Heart left ventricle (tissue), 16 donors: ENCODE measurements at regions not wholly inside any gene's neighbourhood (a gene's known extent, or its start where the extent isn't known, plus 50 kb on each side); places are given as distances from the start of the nearest gene placed in this dataset.
A peak's percentile ranks its signal among the peaks of the same experiment; 100 is the strongest.
"Not testable (repeated sequence)": the region's sequence is repeated elsewhere in the genome, so short reads cannot be mapped to it uniquely, and the experiment has no call there.

Source experiments
- ATAC-seq, 4 donors: fragments of 200-7000 bp; cut with Tn5 transposase; one replicate each; pipeline ENCODE4 v1.9.1; 2020 to 2022; ENCODE audit warnings: moderate library complexity in 4 of 4, mild to moderate bottlenecking in 3 of 4, moderate number of reproducible peaks in 1 of 4
- DNase-seq, 5 donors: peaks; one replicate each; pipeline ENCODE4 v3.0.0-alpha.2; 2020
- H3K27ac ChIP-seq, 12 donors: fragments of 200-600 bp; sonication (generic) in 4 of 12; one replicate each; pipeline versions ENCODE4 v1.5.0 to v1.8.0; 2016 to 2022; ENCODE audit warnings: mild to moderate bottlenecking in 2 of 12
- H3K27me3 ChIP-seq, 9 donors: fragments of 200-600 bp; sonication (generic) in 2 of 9; one replicate each; pipeline versions ENCODE4 v1.5.1 to v1.8.0; 2016 to 2022; ENCODE audit warnings: mild to moderate bottlenecking in 3 of 9
- H3K36me3 ChIP-seq, 9 donors: fragments of 200-600 bp; sonication (generic) in 2 of 9; one replicate each; pipeline versions ENCODE4 v1.5.0 to v1.8.0; 2018 to 2022; ENCODE audit warnings: mild to moderate bottlenecking in 2 of 9
- H3K4me1 ChIP-seq, 12 donors: fragments of 200-600 bp; sonication (generic) in 4 of 12; one replicate each; pipeline versions ENCODE4 v1.5.0 to v1.8.0; 2016 to 2022; ENCODE audit warnings: mild to moderate bottlenecking in 3 of 12
- H3K4me3 ChIP-seq, 12 donors: fragments of 200-600 bp; sonication (generic) in 4 of 12; one replicate each; pipeline versions ENCODE4 v1.5.0 to v1.8.0; 2017 to 2022; ENCODE audit warnings: mild to moderate bottlenecking in 9 of 12, moderate library complexity in 4 of 12
- H3K9me3 ChIP-seq, 12 donors: fragments of 200-600 bp; sonication (generic) in 4 of 12; one replicate each; pipeline versions ENCODE4 v1.5.0 to v1.8.0; 2016 to 2022; ENCODE audit warnings: mild to moderate bottlenecking in 1 of 12
- CTCF ChIP-seq, 12 donors: fragments of 200-600 bp; sonication (generic) in 4 of 12; IDR thresholded peaks; one replicate each; pipeline versions ENCODE4 v1.5.0 to v1.8.0; 2018 to 2022; ENCODE audit warnings: antibody characterized with exemption in 12 of 12, mild to moderate bottlenecking in 5 of 12
- POLR2A ChIP-seq, 2 donors: fragments of 450-650 bp; IDR thresholded peaks; one replicate each; pipeline ENCODE4 v1.6.1; 2017; ENCODE audit warnings: antibody characterized with exemption in 2 of 2, mild to moderate bottlenecking in 2 of 2, moderate library complexity in 2 of 2
- WGBS, 4 donors: extraction: QIAGEN DNeasy Blood & Tissue Kit in 2 of 4; methylation state at CpG; one replicate each; pipeline versions ENCODE4 v1.1.5 to v1.1.7; 2013 to 2018; 5-methylcytosine and 5-hydroxymethylcytosine counted together
- intact Hi-C, 10 donors: fragments of 100-400 bp; cut with DNase I; formaldehyde crosslinking; loops; one replicate each; pipeline versions ENCODE4 v1.11.1 to v1.14.2; 2022
- donor health status: ischemic (EF 13 %, LVEDD 7.1; RV severe dilation, severe dysfunction).
- donor health status: healthy with polysubstance abuse.
- donor health status: DM: no; HTN: yes; CAD: no.
- donor health status: DM: no; HTN: no; CAD: no.
- donor health status: ischemic (EF 25% LVEDD 6.9; RV normal size, moderate dysfunction).
- donor health status: ischemic (EF 25% LVEDD 5.7; RV mildly dilated, moderate dysfunction).
- donor health status: healthy.
- donor health status: DM: yes; HTN: yes; CAD: no.
- donor health status: ischemic (EF 35%, LVEDD 5.7; RV mildly dilated, moderate dysfunction).
- donor health status: nonischemic (EF 11% LVEDD 7.7; RV severe dilation, severe dysfunction).
- donor health status: DM: yes; HTN: yes; CAD: no.
- donor health status: PGD.
- donor health status: ischemic (EF 29% LVEDD 5.4; RV normal size, mild dysfunction).
- donor health status: nonischemic (EF 23%, LVEDD 6.1; RV moderate dilation, normal function).

DNA sequence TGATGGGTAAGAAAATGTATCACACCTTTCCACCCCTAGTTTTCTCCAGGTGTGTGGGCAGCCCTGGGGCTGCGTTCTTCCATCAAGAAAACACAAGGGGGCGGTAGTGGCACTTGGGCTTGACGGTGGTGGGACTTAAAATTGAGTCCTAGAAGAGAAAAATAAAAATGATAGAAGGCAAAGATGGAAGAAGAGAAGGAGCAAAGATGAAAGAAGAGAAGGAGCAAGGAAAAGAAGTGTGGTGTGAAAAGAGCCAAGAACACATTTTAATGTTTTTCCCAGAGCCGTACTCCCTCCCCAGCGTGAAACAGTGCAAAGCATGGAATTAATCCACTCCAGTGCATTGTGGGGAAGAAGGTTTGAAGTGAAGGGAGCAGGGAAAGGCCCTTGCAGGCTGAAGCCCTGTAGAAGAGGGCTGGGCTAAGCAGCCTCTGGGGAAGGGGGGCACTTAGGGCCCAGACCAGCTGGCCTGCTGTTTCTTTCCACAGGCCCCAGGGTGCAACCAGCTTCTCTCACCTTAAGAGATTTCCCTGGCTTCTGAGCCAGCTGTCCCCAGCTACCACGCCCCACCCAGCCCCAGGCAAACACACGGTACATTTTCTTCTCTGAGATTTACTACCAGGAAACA, 256.8 kb downstream of the RNF152 start:
- peak overlapping the region in 10 of 12 donors; percentile 8 to 73 (median 36) for H3K27ac ChIP-seq
- intact Hi-C loops: loop anchor here (1.0 to 10.0 kb wide), 16 partner anchors 25 to 499 kb away; partner anchors contain the start of gene RNF152 (in 2 of the 10)
- peaks cover 0 to 14% (median 6%) of the 10 kb centered on the region in 12 donors for H3K4me1 ChIP-seq
- no peaks in the 10 kb centered on the region for H3K9me3 ChIP-seq
- no peak overlapping the region for H3K4me3 ChIP-seq
- no peaks in the 10 kb centered on the region for H3K36me3 ChIP-seq
- DNase-seq: peak; percentile 35 to 64 (median 50)
- TF ChIP-seq CTCF (IDR thresholded peaks at IDR 0.05) (peak; percentile 74 to 93 (median 87)), POLR2A (IDR thresholded peaks at IDR 0.05) (no peak)
- ATAC-seq: peak; percentile 51 to 87 (median 80)
- 18 to 28% (median 26%) methylated on average over 7 of the region's 7 CpGs for WGBS, 4 donors
- H3K27me3 ChIP-seq: no peaks in the 10 kb centered on the region

DNA sequence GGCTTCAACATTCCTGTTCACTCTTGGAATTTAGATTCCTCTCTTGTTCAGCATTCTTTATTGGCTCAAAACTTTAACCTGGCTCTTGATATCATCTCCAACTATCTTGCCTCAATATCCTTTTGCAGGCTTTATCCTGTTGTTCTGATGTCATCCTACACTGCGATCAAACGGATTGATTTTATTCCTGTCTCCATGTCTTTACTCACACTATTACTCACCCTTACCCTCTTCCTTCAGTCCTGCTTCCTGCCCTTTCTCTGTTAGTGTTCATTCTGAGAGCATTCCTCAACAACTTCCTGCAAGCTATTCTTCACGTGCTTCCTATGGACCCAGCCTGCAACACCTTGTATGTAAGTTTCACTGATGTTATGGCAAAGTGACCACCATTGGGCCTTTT, 264.7 kb downstream of the RNF152 start:
- Histone ChIP-seq H3K9me3 (no peaks in the 10 kb centered on the region), H3K27ac (no peak overlapping the region), H3K27me3 (no peaks in the 10 kb centered on the region), H3K4me1 (no peaks in the 10 kb centered on the region), H3K4me3 (no peak overlapping the region), H3K36me3 (no peaks in the 10 kb centered on the region)
- TF ChIP-seq POLR2A (IDR thresholded peaks at IDR 0.05): no peak
- 40 to 44% (median 42%) methylated on average over 3 of the region's 3 CpGs for WGBS, 4 donors
- ATAC-seq (no peak), DNase-seq (no peak)
- intact Hi-C loops: no loop called here

- intact Hi-C loops, H3K4me1 ChIP-seq, H3K4me3 ChIP-seq, H3K9me3 ChIP-seq, ATAC-seq, H3K27ac ChIP-seq, H3K27me3 ChIP-seq, DNase-seq, H3K36me3 ChIP-seq: not testable (repeated sequence)
- WGBS, 4 donors: 88 to 92% (median 90%) methylated on average over 3 of the region's 3 CpGs
Observed at GRCh38 chr18:61624631-61625030, 268.2 kb downstream of the RNF152 start.

DNA sequence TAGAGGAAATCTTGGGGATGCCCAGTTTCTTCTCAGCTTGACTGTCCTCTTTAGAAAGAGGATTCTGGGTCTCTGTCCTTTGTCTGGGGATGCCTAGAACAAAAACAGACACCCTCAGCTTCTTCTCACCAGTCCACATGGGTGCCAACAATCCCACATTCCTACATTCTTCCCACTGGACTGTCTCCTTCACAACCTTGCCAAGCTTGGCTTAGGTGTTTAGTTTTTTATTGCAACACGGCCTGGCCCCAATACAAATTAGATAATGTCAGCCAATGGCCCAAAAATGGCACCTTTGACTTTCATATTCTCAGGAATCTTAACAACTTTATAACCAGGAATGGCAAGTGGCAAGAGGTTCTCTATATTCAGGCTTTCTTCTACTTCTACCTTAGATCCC, 273.0 kb downstream of the RNF152 start:
- TF ChIP-seq CTCF (IDR thresholded peaks at IDR 0.05) (no peak), POLR2A (IDR thresholded peaks at IDR 0.05) (no peak)
- intact Hi-C loops: loop anchor here in 1 of 10 donors (5.0 kb wide), 1 partner anchor 293 kb away; no protein-coding TSS in a partner anchor
- Histone ChIP-seq H3K36me3 (no peaks in the 10 kb centered on the region), H3K4me3 (no peak overlapping the region), H3K27ac (no peak overlapping the region), H3K27me3 (no peaks in the 10 kb centered on the region), H3K9me3 (peaks cover 0 to 3% (median 0%) of the 10 kb centered on the region in 12 donors), H3K4me1 (no peaks in the 10 kb centered on the region)
- no peak for DNase-seq
- WGBS, 4 donors: 30 to 65% (median 46%) methylated on average over 1 of the region's 1 CpG
- no peak for ATAC-seq

DNA sequence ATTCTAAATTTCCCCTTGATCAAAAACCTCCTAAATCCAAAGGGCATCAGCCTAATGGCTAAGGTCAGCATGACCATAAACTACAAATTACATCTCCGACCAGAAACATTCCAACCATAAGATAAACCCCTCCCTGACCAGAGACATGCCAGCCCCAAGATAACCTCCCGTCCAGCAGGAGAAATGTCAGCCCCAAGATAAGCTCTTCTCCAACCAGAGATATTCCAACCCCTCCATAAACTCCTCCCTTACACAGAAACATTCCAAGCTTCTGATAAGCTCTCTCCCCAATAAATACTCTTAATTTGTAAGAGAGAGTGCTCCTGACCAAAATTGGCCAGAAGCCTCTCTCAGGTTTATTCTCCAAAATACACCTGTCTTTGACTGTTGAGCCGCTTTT, 274.0 kb downstream of the RNF152 start:
- Histone ChIP-seq H3K36me3 (no peaks in the 10 kb centered on the region), H3K4me1 (no peaks in the 10 kb centered on the region), H3K27me3 (no peaks in the 10 kb centered on the region), H3K4me3 (no peak overlapping the region), H3K9me3 (peaks cover 0 to 3% (median 0%) of the 10 kb centered on the region in 12 donors), H3K27ac (no peak overlapping the region)
- ATAC-seq (no peak), DNase-seq (no peak)
- TF ChIP-seq CTCF (IDR thresholded peaks at IDR 0.05) (no peak), POLR2A (IDR thresholded peaks at IDR 0.05) (no peak)
- WGBS, 4 donors: 62 to 68% (median 66%) methylated on average over 3 of the region's 3 CpGs
- intact Hi-C loops: loop anchor here in 1 of 10 donors (5.0 kb wide), 1 partner anchor 293 kb away; no protein-coding TSS in a partner anchor
